CD4-positive, alpha-beta T cell (primary cell): ENCODE measurements at regions not wholly inside any gene's neighbourhood (a gene's known extent, or its start where the extent isn't known, plus 50 kb on each side); places are given as distances from the start of the nearest gene placed in this dataset.
A peak's percentile ranks its signal among the peaks of the same experiment; 100 is the strongest.

Source experiments
- ATAC-seq: fragments of 200-7000 bp; cut with Tn5 transposase; one replicate; pipeline ENCODE4 v1.10.0; 2022; ENCODE audit warnings: mild to moderate bottlenecking; ENCODE audit not compliant: poor library complexity
- CTCF ChIA-PET: fragments of 350-600 bp; sonication (Branson Sonifier 250); formaldehyde crosslinking; loops from one replicate; lab custom pipeline; 2021; ENCODE audit warnings: antibody characterized with exemption, inconsistent platforms; lab: Charles Lee
- POLR2A ChIA-PET: fragments of 350-600 bp; sonication (Branson Sonifier 250); formaldehyde crosslinking; loops from one replicate; lab custom pipeline; 2021; ENCODE audit warnings: antibody characterized with exemption, inconsistent platforms; lab: Charles Lee
- DNase-seq, 14 experiments: peaks; one replicate each; pipeline ENCODE4 v3.0.0-alpha.2; 2013 to 2020; ENCODE audit warnings: mixed read lengths in 2 of 14
- H3K27ac ChIP-seq, 2 donors: one replicate each; pipeline versions ENCODE4 v1.5.1 to v1.7.0; 2013; ENCODE audit warnings: low read length in 2 of 2, low read depth in 1 of 2, mild to moderate bottlenecking in 1 of 2
- H3K27me3 ChIP-seq, 2 experiments: 1 replicate in 1 of 2; 2 replicates in 1 of 2; pipeline versions ENCODE4 v1.6.1 to v1.7.0; 2013; ENCODE audit warnings: low read length in 2 of 2, control low read depth in 1 of 2, mild to moderate bottlenecking in 1 of 2, moderate library complexity in 1 of 2; ENCODE audit not compliant: insufficient read depth in 2 of 2, control insufficient read depth in 1 of 2
- H3K36me3 ChIP-seq: one replicate; pipeline ENCODE4 v1.6.1; 2013; ENCODE audit warnings: low read length, control low read depth; ENCODE audit not compliant: insufficient read depth
- H3K4me1 ChIP-seq: one replicate; pipeline ENCODE4 v1.6.1; 2013; ENCODE audit warnings: low read length, control low read depth; ENCODE audit not compliant: insufficient read depth
- H3K4me3 ChIP-seq: one replicate; pipeline ENCODE4 v1.5.1; 2013; ENCODE audit warnings: mild to moderate bottlenecking, low read length, moderate library complexity
- H3K9me3 ChIP-seq, 2 experiments: 1 replicate in 1 of 2; 2 replicates in 1 of 2; pipeline versions ENCODE4 v1.6.1 to v1.7.0; 2013; ENCODE audit warnings: low read length in 2 of 2, mild to moderate bottlenecking in 2 of 2, control low read depth in 1 of 2, moderate library complexity in 1 of 2; ENCODE audit not compliant: control insufficient read depth in 1 of 2, insufficient read depth in 1 of 2
- H3K27ac Mint-ChIP-seq: one replicate; pipeline ENCODE4 v1.8.0; 2020; ENCODE audit warnings: mixed read lengths
- H3K27me3 Mint-ChIP-seq: one replicate; pipeline ENCODE4 v1.8.0; 2021; ENCODE audit warnings: mixed read lengths
- H3K36me3 Mint-ChIP-seq: one replicate; pipeline ENCODE4 v1.8.0; 2021; ENCODE audit warnings: low read depth, mixed read lengths
- H3K4me1 Mint-ChIP-seq: one replicate; pipeline ENCODE4 v1.8.0; 2021; ENCODE audit warnings: low read depth, mixed read lengths
- H3K4me3 Mint-ChIP-seq: one replicate; pipeline ENCODE4 v1.8.0; 2020; ENCODE audit warnings: mild to moderate bottlenecking, mixed read lengths
- H3K9me3 Mint-ChIP-seq: one replicate; pipeline ENCODE4 v1.8.0; 2020; ENCODE audit warnings: mixed read lengths
- intact Hi-C, 2 experiments: fragments of 100-400 bp; cut with DNase I in 1 of 2; cut with micrococcal nuclease in 1 of 2; formaldehyde crosslinking; loops; one replicate each; pipeline versions ENCODE4 v1.15.1 to v1.9.0; 2023 to 2025; cut with DNase I, micrococcal nuclease
- TF ChIP-seq, protein P1 (sequence below): fragments of 200-600 bp; IDR thresholded peaks from one replicate; pipeline ENCODE4 v1.8.0; 2022; ENCODE audit warnings: antibody characterized with exemption, mild to moderate bottlenecking

- Histone ChIP-seq H3K27me3 (no peaks in the 10 kb centered on the region), H3K4me3 (no peak overlapping the region), H3K4me1 (no peaks in the 10 kb centered on the region), H3K9me3 (no peaks in the 10 kb centered on the region), H3K27ac (no peak overlapping the region), H3K36me3 (no peaks in the 10 kb centered on the region)
- Mint-ChIP-seq H3K4me3 (no peak overlapping the region), H3K4me1 (no peaks in the 10 kb centered on the region), H3K9me3 (peaks cover 2% of the 10 kb centered on the region), H3K27me3 (peaks cover 5% of the 10 kb centered on the region), H3K36me3 (no peaks in the 10 kb centered on the region), H3K27ac (no peak overlapping the region)
- DNase-seq (peak; percentile 27 to 70 (median 51)), ATAC-seq (peak; percentile 55)
- ChIA-PET CTCF (interaction anchor here (0.6 to 2.1 kb wide), 6 partner anchors 10 to 682 kb away, joined by 3 to 8 read pairs (median 4); no protein-coding TSS in a partner anchor), POLR2A (no interaction called here)
- intact Hi-C loops, result loop anchor here (1.0 to 5.0 kb wide), 3 partner anchors 682 to 1007 kb away; no protein-coding TSS in a partner anchor
- TF ChIP-seq, protein P1, sequence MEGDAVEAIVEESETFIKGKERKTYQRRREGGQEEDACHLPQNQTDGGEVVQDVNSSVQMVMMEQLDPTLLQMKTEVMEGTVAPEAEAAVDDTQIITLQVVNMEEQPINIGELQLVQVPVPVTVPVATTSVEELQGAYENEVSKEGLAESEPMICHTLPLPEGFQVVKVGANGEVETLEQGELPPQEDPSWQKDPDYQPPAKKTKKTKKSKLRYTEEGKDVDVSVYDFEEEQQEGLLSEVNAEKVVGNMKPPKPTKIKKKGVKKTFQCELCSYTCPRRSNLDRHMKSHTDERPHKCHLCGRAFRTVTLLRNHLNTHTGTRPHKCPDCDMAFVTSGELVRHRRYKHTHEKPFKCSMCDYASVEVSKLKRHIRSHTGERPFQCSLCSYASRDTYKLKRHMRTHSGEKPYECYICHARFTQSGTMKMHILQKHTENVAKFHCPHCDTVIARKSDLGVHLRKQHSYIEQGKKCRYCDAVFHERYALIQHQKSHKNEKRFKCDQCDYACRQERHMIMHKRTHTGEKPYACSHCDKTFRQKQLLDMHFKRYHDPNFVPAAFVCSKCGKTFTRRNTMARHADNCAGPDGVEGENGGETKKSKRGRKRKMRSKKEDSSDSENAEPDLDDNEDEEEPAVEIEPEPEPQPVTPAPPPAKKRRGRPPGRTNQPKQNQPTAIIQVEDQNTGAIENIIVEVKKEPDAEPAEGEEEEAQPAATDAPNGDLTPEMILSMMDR, result peak; percentile 88
Measured at GRCh38 chr10:25875556-25876165, 58.4 kb upstream of the MYO3A start.

GRCh38 chr10:25877296-25877695, 56.7 kb upstream of the MYO3A start:
- Mint-ChIP-seq H3K9me3 (no peaks in the 10 kb centered on the region), H3K4me3 (no peak overlapping the region), H3K4me1 (no peaks in the 10 kb centered on the region), H3K27ac (no peak overlapping the region), H3K36me3 (no peaks in the 10 kb centered on the region), H3K27me3 (peaks cover 5% of the 10 kb centered on the region)
- no peaks in the 10 kb centered on the region for H3K4me1 ChIP-seq
- DNase-seq (no peak), ATAC-seq (no peak)
- ChIA-PET POLR2A (no interaction called here), CTCF (no interaction called here)
- TF ChIP-seq, protein P1, result no peak
- H3K9me3 ChIP-seq, result no peaks in the 10 kb centered on the region
- H3K27me3 ChIP-seq, result no peaks in the 10 kb centered on the region
- intact Hi-C loops, result loop anchor here in 1 of 2 experiments (5.0 kb wide), 2 partner anchors 680 to 1005 kb away; no protein-coding TSS in a partner anchor
- H3K27ac ChIP-seq, result no peak overlapping the region
- H3K4me3 ChIP-seq, result no peak overlapping the region
- H3K36me3 ChIP-seq, result no peaks in the 10 kb centered on the region
